ENCODE measurements at regions not wholly inside any gene's neighbourhood (a gene's known extent, or its start where the extent isn't known, plus 50 kb on each side); places are given as distances from the start of the nearest gene placed in this dataset.

DNA sequence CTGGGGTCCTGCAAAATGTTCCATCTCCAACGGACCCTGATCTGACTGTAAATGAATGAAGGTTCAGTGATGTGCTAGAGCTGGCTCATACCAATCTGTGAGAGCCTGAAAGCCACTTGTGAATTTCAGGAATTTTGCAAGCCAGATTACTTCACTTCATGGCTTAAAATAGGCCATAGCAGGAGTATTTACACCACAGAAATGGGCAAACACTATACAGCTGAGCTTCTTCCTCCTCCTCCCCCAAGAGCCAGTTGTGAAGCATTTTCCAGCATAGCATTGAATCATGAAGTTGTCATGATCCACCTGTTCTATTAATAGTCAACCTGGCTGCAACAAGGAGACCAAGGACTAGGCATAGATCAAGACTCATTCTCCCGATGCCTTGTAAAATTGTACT is 141.3 kb upstream of the RASSF8 start:
- H3K27ac ChIP-seq, result no peak overlapping the region

DNA sequence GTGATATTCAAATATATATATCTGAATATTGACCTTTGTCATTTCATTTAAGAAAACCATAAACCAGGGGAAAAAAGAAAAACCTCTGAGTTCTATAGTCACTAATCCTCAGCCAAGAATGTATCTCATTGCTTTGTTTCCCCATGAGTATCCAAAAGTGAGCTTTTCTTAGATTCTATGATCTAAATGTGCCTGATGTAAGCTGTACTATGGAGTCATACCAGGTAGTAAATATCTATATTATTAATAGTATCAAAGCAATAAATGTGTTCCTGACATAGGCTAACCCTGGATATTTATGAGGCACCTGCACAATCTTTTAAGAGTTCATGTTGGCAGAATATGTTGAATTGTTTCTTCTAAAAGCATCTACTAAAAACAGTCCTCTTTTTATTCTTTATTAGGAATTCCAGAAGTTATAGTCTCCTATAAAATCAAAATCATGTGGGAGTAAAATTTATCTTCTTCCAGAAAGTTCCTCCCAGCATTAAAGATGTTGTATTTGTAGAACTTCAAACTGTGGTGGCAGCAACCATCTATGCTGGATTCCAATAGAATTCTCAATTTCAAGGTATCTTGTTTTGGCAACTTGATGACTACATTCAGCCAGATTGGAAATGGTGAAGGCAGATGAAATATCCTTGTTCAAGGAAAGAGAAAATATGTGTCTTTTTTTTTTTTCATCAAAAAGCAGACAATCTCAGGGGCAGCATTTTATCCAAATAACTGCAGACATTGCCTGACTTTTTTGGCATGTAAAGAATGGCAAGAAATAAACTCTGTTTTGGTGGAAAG is 139.7 kb upstream of the RASSF8 start:
- H3K27ac ChIP-seq, result no peak overlapping the region
- TF ChIP-seq, protein P1, sequence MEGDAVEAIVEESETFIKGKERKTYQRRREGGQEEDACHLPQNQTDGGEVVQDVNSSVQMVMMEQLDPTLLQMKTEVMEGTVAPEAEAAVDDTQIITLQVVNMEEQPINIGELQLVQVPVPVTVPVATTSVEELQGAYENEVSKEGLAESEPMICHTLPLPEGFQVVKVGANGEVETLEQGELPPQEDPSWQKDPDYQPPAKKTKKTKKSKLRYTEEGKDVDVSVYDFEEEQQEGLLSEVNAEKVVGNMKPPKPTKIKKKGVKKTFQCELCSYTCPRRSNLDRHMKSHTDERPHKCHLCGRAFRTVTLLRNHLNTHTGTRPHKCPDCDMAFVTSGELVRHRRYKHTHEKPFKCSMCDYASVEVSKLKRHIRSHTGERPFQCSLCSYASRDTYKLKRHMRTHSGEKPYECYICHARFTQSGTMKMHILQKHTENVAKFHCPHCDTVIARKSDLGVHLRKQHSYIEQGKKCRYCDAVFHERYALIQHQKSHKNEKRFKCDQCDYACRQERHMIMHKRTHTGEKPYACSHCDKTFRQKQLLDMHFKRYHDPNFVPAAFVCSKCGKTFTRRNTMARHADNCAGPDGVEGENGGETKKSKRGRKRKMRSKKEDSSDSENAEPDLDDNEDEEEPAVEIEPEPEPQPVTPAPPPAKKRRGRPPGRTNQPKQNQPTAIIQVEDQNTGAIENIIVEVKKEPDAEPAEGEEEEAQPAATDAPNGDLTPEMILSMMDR (IDR thresholded peaks at IDR 0.05), result no peak
- TF ChIP-seq ZFX (IDR thresholded peaks at IDR 0.05; ENCODE audit: borderline replicate concordance), result no peak

More for the DNA sequence above, 141.3 kb upstream of the RASSF8 start:
- TF ChIP-seq, protein P1 (IDR thresholded peaks at IDR 0.05), result no peak
- no peak for TF ChIP-seq ZFX (IDR thresholded peaks at IDR 0.05; ENCODE audit: borderline replicate concordance)

DNA sequence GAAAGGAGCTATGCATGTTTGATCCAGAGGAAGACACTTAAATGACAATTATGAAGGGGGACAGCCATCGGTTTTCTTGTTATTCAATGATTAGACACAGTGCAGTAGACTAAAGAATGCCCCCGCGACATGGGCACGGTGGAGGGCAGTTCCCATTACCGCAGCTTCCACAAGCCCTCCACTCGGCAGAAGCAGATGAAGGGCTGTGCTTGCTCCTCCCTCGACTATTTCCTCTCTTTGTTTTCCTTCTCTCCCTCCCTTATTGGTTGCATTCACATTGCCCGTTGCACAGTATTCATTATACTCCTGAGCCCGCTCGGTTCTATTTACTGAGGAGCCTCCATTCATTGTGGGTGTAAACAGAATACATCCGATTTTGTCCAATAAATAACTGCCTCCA is 138.8 kb upstream of the RASSF8 start:
- no peak overlapping the region for H3K27ac ChIP-seq
- TF ChIP-seq ZFX (IDR thresholded peaks at IDR 0.05; ENCODE audit: borderline replicate concordance), result no peak
- TF ChIP-seq, protein P1 (IDR thresholded peaks at IDR 0.05), result no peak

DNA sequence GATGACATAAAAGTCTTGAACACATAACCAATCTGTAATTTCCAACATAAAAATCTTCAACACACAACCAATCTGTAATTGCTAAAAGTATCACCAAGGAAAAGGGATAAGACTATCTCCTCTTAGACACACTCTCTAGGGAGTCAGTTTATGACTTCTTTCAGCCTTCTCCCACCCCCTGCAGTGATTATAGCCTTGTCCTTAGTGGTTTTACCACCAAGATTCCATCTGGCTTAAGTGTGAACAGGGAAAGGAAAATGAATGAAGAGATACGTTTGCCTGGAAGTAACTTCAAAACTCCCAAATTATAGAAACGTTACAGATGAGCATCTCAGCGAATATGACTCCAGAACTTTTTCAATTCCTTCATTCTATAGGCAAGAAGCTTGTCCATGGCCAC is 136.2 kb upstream of the RASSF8 start:
- no peak overlapping the region for H3K27ac ChIP-seq
- TF ChIP-seq, protein P1 (IDR thresholded peaks at IDR 0.05), result no peak
- no peak for TF ChIP-seq ZFX (IDR thresholded peaks at IDR 0.05; ENCODE audit: borderline replicate concordance)

DNA sequence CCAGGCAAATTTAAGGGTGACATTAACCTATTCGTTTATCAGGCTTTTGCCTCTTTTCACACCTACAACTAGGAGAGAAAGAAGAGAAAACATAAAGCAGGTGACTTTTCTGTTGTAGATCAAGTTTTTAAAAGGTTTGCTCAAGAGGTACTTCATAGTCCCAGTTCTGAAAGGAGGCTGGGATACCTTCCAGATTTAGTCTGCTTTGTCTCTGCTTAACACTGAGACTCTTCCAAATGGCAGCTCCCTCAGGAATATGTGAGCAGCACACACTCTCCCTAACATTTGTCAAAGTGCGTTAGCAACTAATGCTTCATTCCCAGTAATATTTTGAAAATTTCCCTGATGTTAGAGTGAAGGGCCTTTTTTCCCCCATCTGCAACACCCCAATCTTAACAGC is 133.7 kb upstream of the RASSF8 start:
- no peak for TF ChIP-seq ZFX (IDR thresholded peaks at IDR 0.05; ENCODE audit: borderline replicate concordance)
- TF ChIP-seq, protein P1 (IDR thresholded peaks at IDR 0.05), result no peak
- H3K27ac ChIP-seq, result no peak overlapping the region

DNA sequence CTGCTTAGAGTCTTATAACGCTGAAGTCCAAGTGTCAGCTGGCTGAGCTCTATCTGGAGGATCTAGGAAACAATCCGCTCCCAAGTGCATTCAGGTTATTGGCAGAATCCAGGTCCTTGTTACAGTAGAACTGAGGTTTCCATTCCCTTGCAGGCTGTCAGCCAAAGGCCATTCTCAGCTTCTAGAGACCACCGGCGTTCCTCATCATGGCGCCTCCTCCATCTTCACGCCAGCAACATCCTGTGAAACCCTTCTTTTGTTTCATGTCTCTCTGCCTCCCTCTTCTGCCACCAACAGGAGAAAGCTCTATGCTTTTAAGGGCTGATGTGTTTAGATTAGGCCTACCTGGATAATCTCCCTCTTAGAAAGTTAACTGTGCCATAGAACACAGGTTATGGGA is 133.0 kb upstream of the RASSF8 start:
- TF ChIP-seq, protein P1 (IDR thresholded peaks at IDR 0.05), result no peak; the same call in 1 of the 2 replicates
- TF ChIP-seq ZFX (IDR thresholded peaks at IDR 0.05; ENCODE audit: borderline replicate concordance), result no peak
- no peak overlapping the region for H3K27ac ChIP-seq

DNA sequence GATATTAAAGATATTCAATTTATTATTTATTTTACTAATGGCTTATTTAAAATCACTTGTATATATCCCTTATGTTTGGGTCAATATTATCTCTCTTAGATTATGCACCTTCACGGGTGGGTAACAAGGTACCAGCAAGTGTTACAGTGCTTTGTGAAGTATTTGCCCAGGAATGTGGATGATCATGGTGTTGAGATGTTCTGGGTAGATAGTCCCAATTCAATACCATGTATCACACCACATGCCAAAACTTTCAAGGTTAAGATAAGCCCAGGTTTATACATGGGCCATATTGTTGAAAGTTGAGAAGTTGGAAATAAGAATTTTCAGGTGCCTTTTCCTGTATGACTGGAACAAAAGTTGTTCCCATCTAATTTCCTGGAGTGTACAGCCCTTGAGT is 131.3 kb upstream of the RASSF8 start:
- TF ChIP-seq ZFX (IDR thresholded peaks at IDR 0.05; ENCODE audit: borderline replicate concordance), result no peak
- TF ChIP-seq, protein P1 (IDR thresholded peaks at IDR 0.05), result no peak

More for the DNA sequence above, 131.3 kb upstream of the RASSF8 start:
- no peak overlapping the region for H3K27ac ChIP-seq
